ENCODE measurements at regions not wholly inside any gene's neighbourhood (a gene's known extent, or its start where the extent isn't known, plus 50 kb on each side); places are given as distances from the start of the nearest gene placed in this dataset.
"Not testable (repeated sequence)": the region's sequence is repeated elsewhere in the genome, so short reads cannot be mapped to it uniquely, and the experiment has no call there.

- no peak for DNase-seq
Measured at GRCh38 chr20:55140631-55141030, 665.2 kb downstream of the DOK5 start.

- no peak for DNase-seq
Measured at GRCh38 chr20:55139173-55139765, 663.9 kb downstream of the DOK5 start.

- no peak for DNase-seq
Measured at GRCh38 chr20:55135923-55136322, 660.5 kb downstream of the DOK5 start.

GRCh38 chr20:55132523-55132922, 657.1 kb downstream of the DOK5 start:
- no peak for DNase-seq

GRCh38 chr20:55117577-55117976, 642.2 kb downstream of the DOK5 start:
- DNase-seq: not testable (repeated sequence)

GRCh38 chr20:55116598-55116997, 641.2 kb downstream of the DOK5 start:
- no peak for DNase-seq

GRCh38 chr20:55103188-55103587, 627.8 kb downstream of the DOK5 start:
- no peak for DNase-seq

- no peak for DNase-seq
Measured at GRCh38 chr20:55099251-55099650, 623.9 kb downstream of the DOK5 start.

GRCh38 chr20:55097621-55098020, 622.2 kb downstream of the DOK5 start:
- DNase-seq: no peak

GRCh38 chr20:55095745-55096400, 620.5 kb downstream of the DOK5 start:
- DNase-seq: no peak

- no peak for DNase-seq
Measured at GRCh38 chr20:55094353-55094861, 619.0 kb downstream of the DOK5 start.

GRCh38 chr20:55090286-55090685, 614.9 kb downstream of the DOK5 start:
- DNase-seq: no peak

GRCh38 chr20:55086421-55086820, 611.0 kb downstream of the DOK5 start:
- no peak for DNase-seq

GRCh38 chr20:55079917-55080316, 604.5 kb downstream of the DOK5 start:
- no peak for DNase-seq

- not testable (repeated sequence) for DNase-seq
Measured at GRCh38 chr20:55074266-55074840, 599.0 kb downstream of the DOK5 start.

GRCh38 chr20:55070001-55070400, 594.6 kb downstream of the DOK5 start:
- no peak for DNase-seq

GRCh38 chr20:55067158-55067825, 591.9 kb downstream of the DOK5 start:
- no peak for DNase-seq

GRCh38 chr20:55058938-55059337, 583.5 kb downstream of the DOK5 start:
- no peak for DNase-seq

GRCh38 chr20:55057779-55058415, 582.5 kb downstream of the DOK5 start:
- DNase-seq: no peak

GRCh38 chr20:55054453-55054852, 579.1 kb downstream of the DOK5 start:
- no peak for DNase-seq

- no peak for DNase-seq
Measured at GRCh38 chr20:55053389-55053788, 578.0 kb downstream of the DOK5 start.

GRCh38 chr20:55052459-55052858, 577.1 kb downstream of the DOK5 start:
- no peak for DNase-seq

GRCh38 chr20:55038684-55039083, 563.3 kb downstream of the DOK5 start:
- DNase-seq: no peak

All from fibroblast of skin of right quadriceps (primary cell).